Panc1 (cell line): ENCODE measurements at regions not wholly inside any gene's neighbourhood (a gene's known extent, or its start where the extent isn't known, plus 50 kb on each side); places are given as distances from the start of the nearest gene placed in this dataset.

ENCODE experiments used
- ATAC-seq: fragments of 200-7000 bp; cut with Tn5 transposase; 2 replicates; pipeline ENCODE4 v1.9.1; 2020; ENCODE audit warnings: mild to moderate bottlenecking, moderate library complexity
- BruUV-seq: library from RNA; stranded (reverse); fragments of 400-500 nt; replicated peaks from 2 replicates; lab custom pipeline; 2021; lab: Mats Ljungman, UMichigan
- CTCF ChIA-PET: fragments of 300-600 bp; sonication (Branson Sonifier 250); formaldehyde crosslinking; loops from one replicate; lab custom pipeline; 2022; ENCODE audit warnings: antibody characterized with exemption; lab: Charles Lee
- POLR2A ChIA-PET: fragments of 300-600 bp; sonication (Branson Sonifier 250); formaldehyde crosslinking; loops from one replicate; lab custom pipeline; 2022; ENCODE audit warnings: antibody characterized with exemption; lab: Charles Lee
- DNase-seq: peaks from one replicate; pipeline ENCODE4 v3.0.0-alpha.2; 2010; ENCODE audit warnings: low read depth, low spot score
- H3K27ac ChIP-seq: 2 replicates; pipeline ENCODE4 v1.5.1; 2011; ENCODE audit warnings: mild to moderate bottlenecking, low read length, inconsistent platforms
- H3K27me3 ChIP-seq: fragments of 200-500 bp; sonication (Bioruptor generic); 2 replicates; pipeline ENCODE4 v1.6.0; 2014; ENCODE audit warnings: low read length, inconsistent platforms; ENCODE audit not compliant: control insufficient read depth, insufficient read depth
- H3K36me3 ChIP-seq: fragments of 200-500 bp; sonication (Bioruptor generic); 2 replicates; pipeline ENCODE4 v1.5.1; 2014; ENCODE audit warnings: inconsistent platforms, mild to moderate bottlenecking, low read length, moderate library complexity; ENCODE audit not compliant: control insufficient read depth, insufficient read depth
- H3K4me1 ChIP-seq: 2 replicates; pipeline ENCODE4 v1.5.1; 2011; ENCODE audit warnings: inconsistent platforms, mild to moderate bottlenecking, low read length, moderate library complexity; ENCODE audit not compliant: control insufficient read depth, insufficient read depth
- H3K4me3 ChIP-seq, 2 experiments: 2 replicates each; pipeline ENCODE4 v1.5.1; 2011 to 2012; ENCODE audit warnings: low read depth in 2 of 2, low read length in 2 of 2, mild to moderate bottlenecking in 2 of 2, inconsistent platforms in 1 of 2, moderate library complexity in 1 of 2
- H3K9me3 ChIP-seq: fragments of 200-500 bp; sonication (Bioruptor generic); 2 replicates; pipeline ENCODE4 v1.5.1; 2014; ENCODE audit warnings: low read depth, mild to moderate bottlenecking, inconsistent platforms, low read length, moderate library complexity; ENCODE audit not compliant: control insufficient read depth, insufficient read depth
- CTCF ChIP-seq: fragments of 450-650 bp; IDR thresholded peaks from 2 replicates; pipeline ENCODE4 v1.5.1; 2017; ENCODE audit warnings: mild to moderate bottlenecking
- POLR2AphosphoS5 ChIP-seq: IDR thresholded peaks from 2 replicates; pipeline ENCODE4 v1.6.1; 2012; ENCODE audit warnings: mild to moderate bottlenecking, low read depth, low read length, moderate library complexity
- REST ChIP-seq, 2 experiments: IDR thresholded peaks; 2 replicates each; pipeline ENCODE4 v1.6.1; 2011 to 2012; ENCODE audit warnings: low read depth in 2 of 2, control low read depth in 1 of 2, low read length in 1 of 2, mild to moderate bottlenecking in 1 of 2, moderate library complexity in 1 of 2; ENCODE audit not compliant: insufficient read depth in 1 of 2
- SIN3A ChIP-seq: IDR thresholded peaks from 2 replicates; pipeline ENCODE4 v1.6.1; 2012; ENCODE audit warnings: low read depth, mild to moderate bottlenecking, low read length, moderate library complexity, borderline replicate concordance; ENCODE audit not compliant: insufficient read depth
- TCF7L2 ChIP-seq: IDR thresholded peaks from 2 replicates; pipeline ENCODE4 v1.6.1; 2011; ENCODE audit warnings: mild to moderate bottlenecking, low read depth, low read length, inconsistent platforms
- in situ Hi-C: cut with HindIII; loops from 2 replicates; pipeline ENCODE4 v1.10.0; 2016; ENCODE audit warnings: low sequenced_read_pairs, low pct_unique_long_range_greater_than_20kb
- intact Hi-C: fragments of 100-400 bp; cut with micrococcal nuclease; formaldehyde crosslinking; loops from one replicate; pipeline ENCODE4 v1.10.0; 2022; ENCODE audit not compliant: unreplicated experiment

- Histone ChIP-seq H3K27me3 (no peaks in the 10 kb centered on the region), H3K36me3 (no peaks in the 10 kb centered on the region), H3K27ac (no peak overlapping the region), H3K4me3 (no peak overlapping the region), H3K4me1 (no peaks in the 10 kb centered on the region), H3K9me3 (no peaks in the 10 kb centered on the region)
- ATAC-seq, result no peak
- intact Hi-C loops, result no loop called here
- in situ Hi-C loops, result no loop called here
- no TSS peak for BruUV-seq
- POLR2A ChIA-PET, result no interaction called here
- TF ChIP-seq CTCF, result no peak
- no peak for TF ChIP-seq POLR2AphosphoS5
- no peak for TF ChIP-seq SIN3A
- TF ChIP-seq TCF7L2, result no peak
- TF ChIP-seq REST (IDR thresholded peaks at IDR 0.05; ENCODE audit: insufficient read depth in 1 of 2, low read depth in 2 of 2, low read length in 1 of 2), result no peak
- CTCF ChIA-PET, result no interaction called here
- no peak for DNase-seq
Observed at GRCh38 chr9:107855164-107855563, 365.6 kb upstream of the KLF4 start.

GRCh38 chr9:107853461-107853860 is 363.9 kb upstream of the KLF4 start:
- DNase-seq, result no peak
- in situ Hi-C loops (no loop called here), intact Hi-C loops (no loop called here)
- H3K4me1 ChIP-seq, result no peaks in the 10 kb centered on the region
- ATAC-seq, result no peak
- no peaks in the 10 kb centered on the region for H3K9me3 ChIP-seq
- POLR2A ChIA-PET, result no interaction called here
- no peak overlapping the region for H3K4me3 ChIP-seq
- H3K27me3 ChIP-seq, result no peaks in the 10 kb centered on the region
- no TSS peak for BruUV-seq
- H3K36me3 ChIP-seq, result no peaks in the 10 kb centered on the region
- no peak for TF ChIP-seq POLR2AphosphoS5
- TF ChIP-seq CTCF, result no peak
- TF ChIP-seq REST (IDR thresholded peaks at IDR 0.05; ENCODE audit: insufficient read depth in 1 of 2, low read depth in 2 of 2, low read length in 1 of 2), result no peak
- TF ChIP-seq TCF7L2, result no peak
- no peak for TF ChIP-seq SIN3A
- no peak overlapping the region for H3K27ac ChIP-seq
- CTCF ChIA-PET, result no interaction called here
